HepG2 (cell line): ENCODE measurements at regions not wholly inside any gene's neighbourhood (a gene's known extent, or its start where the extent isn't known, plus 50 kb on each side); places are given as distances from the start of the nearest gene placed in this dataset.

ENCODE experiments used
- ATAC-seq: fragments of 200-7000 bp; cut with Tn5 transposase; 3 replicates; pipeline ENCODE4 v1.9.1; 2020; ENCODE audit warnings: mild to moderate bottlenecking, moderate library complexity
- BruUV-seq: library from RNA; stranded (reverse); fragments of 400-500 nt; replicated peaks from 2 replicates; lab custom pipeline; 2021; lab: Mats Ljungman, UMichigan
- CTCF ChIA-PET: fragments of 300-600 bp; formaldehyde crosslinking; extraction: SDS; loops from one replicate; lab custom pipeline; 2021; ENCODE audit warnings: low total read pairs, inconsistent platforms, low intra/inter-chr PET ratio; lab: Yijun Ruan, JAX
- POLR2A ChIA-PET: fragments of 350-600 bp; sonication (Branson Sonifier 250); formaldehyde crosslinking; loops from one replicate; lab custom pipeline; 2020; ENCODE audit warnings: antibody characterized with exemption, inconsistent platforms; lab: Yijun Ruan, JAX
- DNase-seq: peaks from one replicate; pipeline ENCODE4 v3.0.0-alpha.2; 2015; ENCODE audit warnings: low spot score
- FAIRE-seq: peaks from 3 replicates; lab custom pipeline; 2011; peaks lifted over from hg19 to GRCh38; lab: Jason Lieb, UNC
- H2AFZ ChIP-seq: one replicate; pipeline ENCODE4 v1.6.1; 2011; ENCODE audit warnings: low read length, inconsistent platforms
- H3K27ac ChIP-seq: fragments of 300-600 bp; 3 replicates; pipeline ENCODE4 v1.8.0; 2011; ENCODE audit warnings: mixed run types, mild to moderate bottlenecking, mixed read lengths, low read length, inconsistent platforms; ENCODE audit not compliant: insufficient read depth; ENCODE audit errors: extremely low read length
- H3K27me3 ChIP-seq, 2 experiments: fragments of 200-600 bp in 1 of 2; 2 replicates in 1 of 2; 3 replicates in 1 of 2; pipeline versions ENCODE4 v1.6.0 to v1.8.0; 2011; ENCODE audit warnings: low read length in 2 of 2, mild to moderate bottlenecking in 2 of 2, moderate library complexity in 2 of 2, inconsistent platforms in 1 of 2; ENCODE audit not compliant: insufficient read depth in 2 of 2, control insufficient read depth in 1 of 2
- H3K36me3 ChIP-seq, 2 experiments: fragments of 200-600 bp in 1 of 2; replicated peaks in 1 of 2; 2 replicates in 1 of 2; 3 replicates in 1 of 2; pipeline versions ENCODE4 v1.5.1 to v1.8.0; 2011; ENCODE audit warnings: low read length in 2 of 2, inconsistent platforms in 1 of 2; ENCODE audit not compliant: insufficient read depth in 2 of 2, control insufficient read depth in 1 of 2
- H3K4me1 ChIP-seq: 2 replicates; pipeline ENCODE4 v1.5.1; 2012; ENCODE audit warnings: low read length, inconsistent platforms; ENCODE audit not compliant: insufficient read depth
- H3K4me2 ChIP-seq: 2 replicates; pipeline ENCODE4 v1.6.0; 2011; ENCODE audit warnings: low read depth, low read length, inconsistent platforms
- H3K4me3 ChIP-seq, 3 experiments: fragments of 200-600 bp in 1 of 3; sonication (generic), shearing (Covaris generic) in 1 of 3; replicated peaks in 1 of 3; 2 replicates each; pipeline ENCODE4 v1.5.1; 2011 to 2016; ENCODE audit warnings: low read length in 3 of 3, inconsistent platforms in 2 of 3, low read depth in 2 of 3, mild to moderate bottlenecking in 2 of 3, control low read depth in 1 of 3, mixed read lengths in 1 of 3; ENCODE audit not compliant: insufficient read depth in 1 of 3
- H3K79me2 ChIP-seq: one replicate; pipeline ENCODE4 v1.6.1; 2011; ENCODE audit warnings: low read length, inconsistent platforms; ENCODE audit not compliant: insufficient read depth
- H3K9ac ChIP-seq: 2 replicates; pipeline ENCODE4 v1.6.0; 2011; ENCODE audit warnings: mild to moderate bottlenecking, low read depth, low read length, inconsistent platforms; ENCODE audit not compliant: insufficient read depth
- H3K9me3 ChIP-seq: 2 replicates; pipeline ENCODE4 v1.5.1; 2012; ENCODE audit warnings: mild to moderate bottlenecking, low read length
- H4K20me1 ChIP-seq: 2 replicates; pipeline ENCODE4 v1.6.0; 2011; ENCODE audit warnings: inconsistent platforms, mild to moderate bottlenecking, low read length, moderate library complexity; ENCODE audit not compliant: insufficient read depth
- ZNF101 ChIP-seq: sonication (generic); formaldehyde crosslinking; IDR thresholded peaks from 2 replicates; pipeline ENCODE4 v1.4.0; 2020; ENCODE audit warnings: mild to moderate bottlenecking, low read depth, missing genetic modification reagents, borderline replicate concordance
- ZNF550 ChIP-seq: sonication (generic); formaldehyde crosslinking; IDR thresholded peaks from 2 replicates; pipeline ENCODE4 v1.4.0; 2020; ENCODE audit warnings: mild to moderate bottlenecking, missing genetic modification reagents, borderline replicate concordance
- WGBS: methylation state at CpG from one replicate; pipeline ENCODE4 v1.1.6; 2017; ENCODE audit warnings: low lambda C conversion rate; 5-methylcytosine and 5-hydroxymethylcytosine counted together
- in situ Hi-C: cut with HindIII; loops from 2 replicates; pipeline ENCODE4 v1.10.0; 2017; ENCODE audit warnings: low pct_unique_long_range_greater_than_20kb; ENCODE audit not compliant: extremely low pct_ligation_motif_present
- intact Hi-C: fragments of 100-400 bp; cut with micrococcal nuclease; formaldehyde crosslinking; loops from one replicate; pipeline ENCODE4 v1.10.0; 2022; ENCODE audit not compliant: unreplicated experiment
- TF ChIP-seq, protein P1 (sequence below): sonication (generic); formaldehyde crosslinking; conservative IDR thresholded peaks from 2 replicates; pipeline ENCODE4 v1.8.1; 2023; ENCODE audit warnings: missing genetic modification reagents

DNA sequence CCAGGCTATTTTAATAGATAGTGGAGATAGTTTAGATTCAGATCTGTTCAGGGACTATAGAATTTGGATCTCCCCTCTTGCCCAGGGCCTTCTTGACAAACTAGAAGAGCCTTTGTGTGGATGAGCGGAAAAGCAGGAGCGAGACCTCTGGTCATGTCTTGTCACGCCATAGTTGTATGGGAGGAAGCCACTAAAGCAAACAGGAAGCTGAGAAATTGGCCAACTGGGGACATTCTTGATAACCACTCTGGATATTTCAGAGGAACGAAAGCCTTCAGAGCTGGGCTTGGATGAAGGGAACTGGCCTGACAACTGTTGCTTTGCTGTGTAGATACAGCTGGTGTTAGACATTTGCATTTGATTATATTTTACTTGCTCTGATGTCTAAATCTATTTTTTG, 54.1 kb upstream of the EXOC2 start (continued):
- TF ChIP-seq, protein P1, sequence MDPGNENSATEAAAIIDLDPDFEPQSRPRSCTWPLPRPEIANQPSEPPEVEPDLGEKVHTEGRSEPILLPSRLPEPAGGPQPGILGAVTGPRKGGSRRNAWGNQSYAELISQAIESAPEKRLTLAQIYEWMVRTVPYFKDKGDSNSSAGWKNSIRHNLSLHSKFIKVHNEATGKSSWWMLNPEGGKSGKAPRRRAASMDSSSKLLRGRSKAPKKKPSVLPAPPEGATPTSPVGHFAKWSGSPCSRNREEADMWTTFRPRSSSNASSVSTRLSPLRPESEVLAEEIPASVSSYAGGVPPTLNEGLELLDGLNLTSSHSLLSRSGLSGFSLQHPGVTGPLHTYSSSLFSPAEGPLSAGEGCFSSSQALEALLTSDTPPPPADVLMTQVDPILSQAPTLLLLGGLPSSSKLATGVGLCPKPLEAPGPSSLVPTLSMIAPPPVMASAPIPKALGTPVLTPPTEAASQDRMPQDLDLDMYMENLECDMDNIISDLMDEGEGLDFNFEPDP, result no peak
- TF ChIP-seq ZNF101 (CRISPR knock-in tag), result no peak

DNA sequence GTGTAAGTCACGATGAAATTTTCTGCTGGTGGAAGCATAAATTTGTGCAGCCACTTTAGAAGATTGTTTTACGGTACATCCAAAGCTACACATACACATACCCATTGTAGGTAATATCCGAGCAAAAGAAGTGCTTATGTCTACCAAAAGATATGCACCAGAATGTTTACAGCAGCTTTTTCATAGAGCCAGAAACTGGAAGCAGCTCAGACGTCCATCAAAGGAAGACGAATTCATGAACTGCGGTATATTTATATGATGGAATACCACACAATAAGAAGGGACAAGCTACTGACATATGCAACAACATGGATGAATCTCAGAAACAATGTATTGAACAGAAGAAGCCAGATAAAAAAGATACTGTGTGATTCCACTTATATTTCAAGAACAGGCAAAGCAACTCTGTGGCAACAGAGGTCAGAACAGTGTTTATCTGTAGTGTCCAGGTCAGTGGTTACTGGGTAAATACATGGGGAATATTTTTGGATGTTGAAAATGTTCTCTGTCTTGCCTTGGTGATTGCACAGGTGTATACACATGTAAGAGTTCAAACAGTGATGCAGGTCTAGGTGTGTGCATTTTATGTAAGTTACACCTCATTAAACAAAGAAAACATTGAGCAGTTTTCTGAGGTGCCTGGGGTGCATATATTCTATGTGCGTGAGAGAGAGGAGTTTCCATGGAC, 51.9 kb upstream of the EXOC2 start:
- no peaks in the 10 kb centered on the region for H4K20me1 ChIP-seq
- H3K27me3 ChIP-seq, result peaks cover 2 to 10% of the 10 kb centered on the region in 2 experiments; a peak in 4 of 5 replicates
- ATAC-seq (no peak), FAIRE-seq (no peak), DNase-seq (no peak)
- no peaks in the 10 kb centered on the region for H3K36me3 ChIP-seq
- 16% methylated on average over 7 of the region's 7 CpGs for WGBS
- ChIA-PET POLR2A (no interaction called here), CTCF (no interaction called here)
- no peak for TF ChIP-seq ZNF550 (CRISPR knock-in tag)
- H3K79me2 ChIP-seq, result no peaks in the 10 kb centered on the region
- H3K27ac ChIP-seq, result no peak overlapping the region
- H2AFZ ChIP-seq, result no peak overlapping the region
- no peak overlapping the region for H3K4me2 ChIP-seq
- H3K4me3 ChIP-seq, result no peak overlapping the region
- H3K9ac ChIP-seq, result no peak overlapping the region
- no peaks in the 10 kb centered on the region for H3K4me1 ChIP-seq
- BruUV-seq, result no TSS peak
- intact Hi-C loops (no loop called here), in situ Hi-C loops (no loop called here)
- H3K9me3 ChIP-seq, result no peaks in the 10 kb centered on the region
